Naive thymus-derived CD4-positive, alpha-beta T cell (primary cell): ENCODE measurements at regions not wholly inside any gene's neighbourhood (a gene's known extent, or its start where the extent isn't known, plus 50 kb on each side); places are given as distances from the start of the nearest gene placed in this dataset.

Experiments used
- ATAC-seq: fragments of 150-1000 bp; cut with Tn5 transposase; 2 replicates; pipeline ENCODE4 v1.10.0; 2021; ENCODE audit warnings: mild to moderate bottlenecking, moderate library complexity
- CTCF ChIA-PET: fragments of 350-600 bp; sonication (Branson Sonifier 250); formaldehyde crosslinking; loops from one replicate; lab custom pipeline; 2021; ENCODE audit warnings: antibody characterized with exemption; lab: Charles Lee
- POLR2A ChIA-PET: fragments of 350-600 bp; sonication (Branson Sonifier 250); formaldehyde crosslinking; loops from one replicate; lab custom pipeline; 2021; ENCODE audit warnings: antibody characterized with exemption, inconsistent platforms; lab: Charles Lee
- DNase-seq, 9 donors: peaks; one replicate each; pipeline versions ENCODE4 v3.0.0 to v3.0.0-alpha.2; 2020 to 2022; ENCODE audit warnings: mixed read lengths in 1 of 9
- H3K27ac ChIP-seq: one replicate; pipeline ENCODE4 v1.7.0; 2013; ENCODE audit warnings: mild to moderate bottlenecking, low read depth, low read length, moderate library complexity
- H3K27me3 ChIP-seq, 2 donors: one replicate each; pipeline ENCODE4 v1.7.0; 2013; ENCODE audit warnings: low read length in 2 of 2, mild to moderate bottlenecking in 2 of 2, moderate library complexity in 2 of 2; ENCODE audit not compliant: control insufficient read depth in 2 of 2, insufficient read depth in 2 of 2
- H3K36me3 ChIP-seq, 3 experiments: 1 replicate in 2 of 3; 2 replicates in 1 of 3; pipeline ENCODE4 v1.7.0; 2013; ENCODE audit warnings: low read length in 3 of 3, mild to moderate bottlenecking in 3 of 3, moderate library complexity in 1 of 3; ENCODE audit not compliant: insufficient read depth in 3 of 3, control insufficient read depth in 2 of 3
- H3K4me1 ChIP-seq, 2 donors: one replicate each; pipeline ENCODE4 v1.7.0; 2013; ENCODE audit warnings: low read length in 2 of 2, mild to moderate bottlenecking in 2 of 2, moderate library complexity in 1 of 2; ENCODE audit not compliant: control insufficient read depth in 2 of 2, insufficient read depth in 2 of 2
- H3K4me3 ChIP-seq: 2 replicates; pipeline ENCODE4 v1.7.0; 2013; ENCODE audit warnings: mild to moderate bottlenecking, low read length
- H3K9me3 ChIP-seq, 3 experiments: 1 replicate in 2 of 3; 2 replicates in 1 of 3; pipeline ENCODE4 v1.7.0; 2013; ENCODE audit warnings: low read length in 3 of 3; ENCODE audit not compliant: control insufficient read depth in 2 of 3
- H3K27ac Mint-ChIP-seq, 9 donors: one replicate each; pipeline ENCODE4 v1.8.0; 2020 to 2022; ENCODE audit warnings: mixed read lengths in 9 of 9, mild to moderate bottlenecking in 8 of 9, moderate library complexity in 5 of 9, inconsistent platforms in 2 of 9
- H3K27me3 Mint-ChIP-seq, 5 donors: one replicate each; pipeline ENCODE4 v1.8.0; 2021 to 2022; ENCODE audit warnings: mixed read lengths in 5 of 5, mild to moderate bottlenecking in 1 of 5
- H3K36me3 Mint-ChIP-seq, 5 donors: one replicate each; pipeline ENCODE4 v1.8.0; 2020 to 2022; ENCODE audit warnings: mixed read lengths in 5 of 5, mild to moderate bottlenecking in 3 of 5, inconsistent platforms in 1 of 5
- H3K4me1 Mint-ChIP-seq, 7 donors: one replicate each; pipeline ENCODE4 v1.8.0; 2020 to 2022; ENCODE audit warnings: mixed read lengths in 7 of 7, mild to moderate bottlenecking in 3 of 7, inconsistent platforms in 1 of 7
- H3K4me3 Mint-ChIP-seq, 10 donors: one replicate each; pipeline ENCODE4 v1.8.0; 2020 to 2022; ENCODE audit warnings: mild to moderate bottlenecking in 10 of 10, mixed read lengths in 10 of 10, moderate library complexity in 6 of 10, inconsistent platforms in 2 of 10
- H3K9me3 Mint-ChIP-seq, 11 donors: one replicate each; pipeline ENCODE4 v1.8.0; 2020 to 2022; ENCODE audit warnings: mixed read lengths in 11 of 11, mild to moderate bottlenecking in 4 of 11, inconsistent platforms in 1 of 11, moderate library complexity in 1 of 11
- intact Hi-C, 2 donors: fragments of 100-400 bp; cut with micrococcal nuclease; formaldehyde crosslinking; loops; one replicate each; pipeline ENCODE4 v1.15.1; 2023

DNA sequence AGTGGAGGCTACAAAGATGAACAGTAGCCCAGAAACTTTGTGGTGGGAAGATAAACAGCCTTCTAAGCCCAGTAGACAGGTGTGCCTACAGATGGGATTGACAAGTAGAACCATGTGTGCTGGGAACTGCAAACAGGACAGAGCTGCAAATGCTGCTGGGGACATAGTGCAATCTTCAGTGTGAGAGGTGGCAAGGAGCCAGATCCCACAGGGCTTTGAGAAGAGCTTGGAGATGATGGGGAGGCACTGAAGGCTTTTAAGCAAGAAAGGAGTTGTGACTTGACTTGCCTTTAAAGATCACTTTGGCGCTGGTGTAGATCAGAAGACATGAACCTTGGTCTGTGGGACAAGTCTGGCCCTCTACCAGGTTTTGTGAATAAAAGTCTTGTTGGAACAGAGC is 675.2 kb downstream of the ACTL7B start:
- no peak for DNase-seq
- ATAC-seq: no peak
- H3K27ac ChIP-seq: no peak overlapping the region
- intact Hi-C loops: no loop called here
- Mint-ChIP-seq H3K4me3 (no peak overlapping the region), H3K4me1 (peaks cover 0 to 2% (median 0%) of the 10 kb centered on the region in 7 donors), H3K9me3 (peaks cover 0 to 14% (median 7%) of the 10 kb centered on the region in 11 donors), H3K36me3 (no peaks in the 10 kb centered on the region), H3K27me3 (no peaks in the 10 kb centered on the region), H3K27ac (no peak overlapping the region)
- H3K4me3 ChIP-seq: no peak overlapping the region
- no peaks in the 10 kb centered on the region for H3K27me3 ChIP-seq
- ChIA-PET POLR2A (no interaction called here), CTCF (no interaction called here)
- H3K4me1 ChIP-seq: no peaks in the 10 kb centered on the region
- H3K36me3 ChIP-seq: no peaks in the 10 kb centered on the region
- H3K9me3 ChIP-seq: no peaks in the 10 kb centered on the region

DNA sequence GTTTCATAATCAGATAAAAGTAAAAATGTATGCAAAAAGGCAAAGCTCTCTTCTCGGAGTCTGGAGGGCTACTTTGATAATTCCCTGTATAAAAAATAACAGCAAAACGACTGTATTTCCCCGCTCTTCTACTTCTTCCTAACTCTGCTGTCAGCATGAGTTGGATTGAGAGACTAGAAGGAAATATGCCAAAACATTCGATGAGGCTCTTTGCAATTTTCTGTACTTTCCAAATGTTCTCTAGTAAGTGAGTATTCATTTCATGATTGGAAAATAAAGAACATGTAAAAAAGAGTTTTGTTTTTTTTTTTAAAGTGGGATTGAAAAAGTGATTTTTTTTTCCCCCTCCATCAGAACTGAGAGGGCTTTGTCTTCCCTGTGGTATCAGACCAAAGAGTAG is 677.5 kb downstream of the ACTL7B start:
- ATAC-seq (no peak), DNase-seq (no peak)
- Histone ChIP-seq H3K36me3 (no peaks in the 10 kb centered on the region), H3K9me3 (no peaks in the 10 kb centered on the region), H3K27ac (no peak overlapping the region), H3K4me3 (no peak overlapping the region), H3K27me3 (no peaks in the 10 kb centered on the region), H3K4me1 (no peaks in the 10 kb centered on the region)
- POLR2A ChIA-PET: no interaction called here
- H3K36me3 Mint-ChIP-seq: no peaks in the 10 kb centered on the region
- CTCF ChIA-PET: no interaction called here
- peaks cover 0 to under 1% (median 0%) of the 10 kb centered on the region in 7 donors for H3K4me1 Mint-ChIP-seq
- H3K27ac Mint-ChIP-seq: no peak overlapping the region
- intact Hi-C loops: no loop called here
- H3K4me3 Mint-ChIP-seq: no peak overlapping the region
- H3K27me3 Mint-ChIP-seq: no peaks in the 10 kb centered on the region
- peaks cover under 1 to 15% (median 7%) of the 10 kb centered on the region in 11 donors for H3K9me3 Mint-ChIP-seq

DNA sequence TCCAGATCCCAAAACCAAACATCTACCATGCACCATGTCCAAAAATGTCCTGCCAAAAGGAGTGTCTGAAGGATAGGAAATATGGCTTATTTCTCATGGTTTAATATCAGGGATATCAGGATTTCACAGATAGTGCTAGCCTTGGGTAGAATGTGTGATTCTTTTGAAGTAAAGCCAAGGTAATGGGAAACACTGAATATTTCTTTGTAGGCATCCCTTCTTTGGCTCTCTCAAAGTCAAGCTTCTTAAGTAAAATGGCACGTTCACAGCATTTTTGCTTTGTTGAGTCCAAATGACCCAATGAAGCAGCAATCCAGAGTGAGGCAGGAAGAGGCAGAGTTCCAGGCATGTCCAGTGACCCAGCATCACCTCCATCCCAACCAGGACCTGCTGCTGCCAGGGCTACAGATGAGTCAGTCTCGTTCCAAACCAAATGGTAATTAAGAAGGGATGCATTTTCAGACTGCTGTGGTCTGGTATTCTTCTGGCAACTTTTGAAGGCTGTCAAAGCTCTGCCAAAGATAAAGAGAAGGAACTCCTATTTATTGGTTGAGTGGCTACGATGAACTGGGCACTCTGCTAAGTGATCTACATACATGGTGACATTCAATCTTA is 678.8 kb upstream of the KLF4 start:
- no peaks in the 10 kb centered on the region for H3K36me3 Mint-ChIP-seq
- Histone ChIP-seq H3K36me3 (no peaks in the 10 kb centered on the region), H3K4me1 (no peaks in the 10 kb centered on the region), H3K27me3 (no peaks in the 10 kb centered on the region), H3K27ac (no peak overlapping the region), H3K4me3 (no peak overlapping the region), H3K9me3 (no peaks in the 10 kb centered on the region)
- DNase-seq: no peak
- ChIA-PET CTCF (no interaction called here), POLR2A (no interaction called here)
- no peak for ATAC-seq
- H3K9me3 Mint-ChIP-seq: peaks cover 5 to 37% (median 8%) of the 10 kb centered on the region in 11 donors
- H3K27ac Mint-ChIP-seq: no peak overlapping the region
- H3K27me3 Mint-ChIP-seq: peaks cover 0 to 4% (median 0%) of the 10 kb centered on the region in 5 donors
- no peak overlapping the region for H3K4me3 Mint-ChIP-seq
- peaks cover 0 to 3% (median 0%) of the 10 kb centered on the region in 7 donors for H3K4me1 Mint-ChIP-seq
- intact Hi-C loops: no loop called here

DNA sequence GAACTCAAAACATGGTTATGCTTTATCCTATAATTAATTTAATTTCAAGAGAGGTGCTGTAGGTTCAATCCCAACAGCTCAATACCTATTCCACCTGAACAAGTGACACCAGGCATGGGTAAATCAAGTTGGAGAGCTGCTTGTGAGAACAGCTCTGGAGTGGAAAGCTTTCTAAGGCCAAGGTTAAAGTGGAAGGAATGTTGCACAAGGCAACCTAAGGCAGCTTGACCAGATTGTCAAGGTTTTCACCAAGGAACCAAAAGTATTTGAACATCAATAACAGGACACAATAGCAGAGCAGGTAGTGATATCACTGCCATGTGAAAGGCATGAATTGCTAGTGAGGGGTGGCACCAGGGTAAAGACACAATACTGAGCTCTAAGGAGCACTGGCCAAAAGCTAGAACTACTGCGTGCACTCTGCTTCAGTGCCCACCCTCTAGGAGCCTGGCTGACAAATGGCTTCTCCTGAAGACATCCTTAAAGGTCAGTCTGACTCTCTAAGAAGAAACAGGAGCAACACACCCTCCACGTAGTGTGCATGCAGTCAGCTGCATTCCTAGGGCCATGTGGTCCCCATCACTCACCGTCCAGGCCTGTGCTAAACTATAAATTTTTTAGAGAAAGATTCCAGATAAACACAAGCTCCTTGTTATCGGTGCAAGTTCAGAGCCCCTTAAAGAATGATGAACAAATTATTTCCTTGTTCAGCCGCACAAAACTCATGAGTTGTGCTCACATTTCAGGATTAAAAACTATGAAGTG is 677.7 kb upstream of the KLF4 start:
- intact Hi-C loops: no loop called here
- Histone ChIP-seq H3K27me3 (no peaks in the 10 kb centered on the region), H3K4me3 (no peak overlapping the region), H3K27ac (no peak overlapping the region), H3K4me1 (no peaks in the 10 kb centered on the region), H3K36me3 (no peaks in the 10 kb centered on the region), H3K9me3 (no peaks in the 10 kb centered on the region)
- peaks cover 2 to 27% (median 8%) of the 10 kb centered on the region in 11 donors for H3K9me3 Mint-ChIP-seq
- H3K36me3 Mint-ChIP-seq: no peaks in the 10 kb centered on the region
- peaks cover 0 to 4% (median 0%) of the 10 kb centered on the region in 5 donors for H3K27me3 Mint-ChIP-seq
- no peak for ATAC-seq
- DNase-seq: no peak
- no peak overlapping the region for H3K27ac Mint-ChIP-seq
- H3K4me3 Mint-ChIP-seq: no peak overlapping the region
- POLR2A ChIA-PET: no interaction called here
- CTCF ChIA-PET: no interaction called here
- H3K4me1 Mint-ChIP-seq: peaks cover 0 to 3% (median 0%) of the 10 kb centered on the region in 7 donors

DNA sequence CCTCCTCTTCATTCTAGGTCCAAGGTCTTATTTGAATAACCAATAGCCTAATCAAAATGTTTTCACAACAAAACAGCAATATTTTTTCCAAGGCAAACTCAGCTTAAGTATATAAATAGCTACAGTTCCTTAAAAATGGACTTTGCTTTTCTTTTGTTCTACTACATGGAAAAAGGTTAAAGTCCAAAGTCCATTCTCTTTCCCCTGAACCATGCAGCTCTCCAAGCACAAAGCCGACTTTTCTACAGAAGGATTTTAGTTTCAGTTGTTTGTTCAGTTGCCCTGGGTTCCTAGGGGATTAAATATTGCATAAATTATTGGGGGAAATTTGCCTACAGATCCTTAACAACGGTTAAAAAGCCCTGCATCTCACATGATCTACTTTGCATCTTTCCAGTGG is 677.0 kb upstream of the KLF4 start:
- no peak for ATAC-seq
- POLR2A ChIA-PET: no interaction called here
- no peaks in the 10 kb centered on the region for H3K4me1 ChIP-seq

DNA sequence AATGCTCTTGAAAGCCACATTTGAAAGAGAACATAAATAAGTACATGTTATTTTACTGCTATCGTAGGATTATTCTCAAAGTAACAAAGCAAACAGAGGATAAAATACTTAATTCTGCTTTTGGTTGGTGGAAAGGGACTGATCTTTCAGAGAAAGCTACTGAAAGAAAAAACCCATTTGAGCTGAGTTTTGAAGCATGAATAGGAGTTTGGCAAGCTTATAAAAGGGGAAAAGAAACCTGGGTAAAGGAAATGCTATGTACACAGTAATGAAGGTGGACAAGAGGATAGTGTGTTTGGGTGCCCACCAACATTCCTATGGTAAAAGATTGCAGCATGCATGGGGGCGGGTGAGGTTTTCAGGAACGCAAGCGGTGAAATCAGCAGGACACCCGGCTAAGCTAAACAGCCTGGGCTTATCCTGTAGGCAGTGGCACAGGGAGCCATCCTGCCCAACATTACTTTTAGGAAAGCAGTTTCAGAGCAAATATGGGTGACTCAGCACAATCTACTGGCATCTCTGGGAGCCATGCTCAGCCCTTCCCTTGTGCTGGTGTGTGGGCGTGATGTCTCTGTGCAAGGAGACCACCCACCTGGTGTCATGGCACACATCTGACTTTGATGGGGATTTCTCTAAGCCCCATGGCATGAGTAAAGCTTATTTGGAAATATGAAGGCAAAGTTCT is 673.9 kb upstream of the KLF4 start:
- no peak overlapping the region for H3K27ac Mint-ChIP-seq
- ChIA-PET CTCF (no interaction called here), POLR2A (no interaction called here)
- H3K27me3 Mint-ChIP-seq: peaks cover 0 to 5% (median 0%) of the 10 kb centered on the region in 5 donors
- intact Hi-C loops: no loop called here
- Histone ChIP-seq H3K36me3 (no peaks in the 10 kb centered on the region), H3K4me3 (no peak overlapping the region), H3K27ac (no peak overlapping the region), H3K4me1 (no peaks in the 10 kb centered on the region), H3K9me3 (no peaks in the 10 kb centered on the region), H3K27me3 (no peaks in the 10 kb centered on the region)
- no peak overlapping the region for H3K4me3 Mint-ChIP-seq
- H3K9me3 Mint-ChIP-seq: peaks cover 0 to 15% (median 8%) of the 10 kb centered on the region in 11 donors
- no peak for DNase-seq
- peaks cover 0 to 3% (median 0%) of the 10 kb centered on the region in 7 donors for H3K4me1 Mint-ChIP-seq
- no peaks in the 10 kb centered on the region for H3K36me3 Mint-ChIP-seq
- ATAC-seq: no peak

More for the DNA sequence above, 677.0 kb upstream of the KLF4 start:
- Mint-ChIP-seq H3K27me3 (peaks cover 0 to 4% (median 0%) of the 10 kb centered on the region in 5 donors), H3K36me3 (no peaks in the 10 kb centered on the region), H3K4me3 (no peak overlapping the region), H3K4me1 (peaks cover 0 to 3% (median 0%) of the 10 kb centered on the region in 7 donors), H3K9me3 (peaks cover 0 to 25% (median 8%) of the 10 kb centered on the region in 11 donors), H3K27ac (no peak overlapping the region)
- CTCF ChIA-PET: no interaction called here
- H3K27me3 ChIP-seq: no peaks in the 10 kb centered on the region
- no peak for DNase-seq
- H3K27ac ChIP-seq: no peak overlapping the region
- no peak overlapping the region for H3K4me3 ChIP-seq
- intact Hi-C loops: no loop called here
- no peaks in the 10 kb centered on the region for H3K36me3 ChIP-seq
- no peaks in the 10 kb centered on the region for H3K9me3 ChIP-seq
